ENCODE measurements at regions not wholly inside any gene's neighbourhood (a gene's known extent, or its start where the extent isn't known, plus 50 kb on each side); places are given as distances from the start of the nearest gene placed in this dataset.
A peak's percentile ranks its signal among the peaks of the same experiment; 100 is the strongest.
"Not testable (repeated sequence)": the region's sequence is repeated elsewhere in the genome, so short reads cannot be mapped to it uniquely, and the experiment has no call there.

DNA sequence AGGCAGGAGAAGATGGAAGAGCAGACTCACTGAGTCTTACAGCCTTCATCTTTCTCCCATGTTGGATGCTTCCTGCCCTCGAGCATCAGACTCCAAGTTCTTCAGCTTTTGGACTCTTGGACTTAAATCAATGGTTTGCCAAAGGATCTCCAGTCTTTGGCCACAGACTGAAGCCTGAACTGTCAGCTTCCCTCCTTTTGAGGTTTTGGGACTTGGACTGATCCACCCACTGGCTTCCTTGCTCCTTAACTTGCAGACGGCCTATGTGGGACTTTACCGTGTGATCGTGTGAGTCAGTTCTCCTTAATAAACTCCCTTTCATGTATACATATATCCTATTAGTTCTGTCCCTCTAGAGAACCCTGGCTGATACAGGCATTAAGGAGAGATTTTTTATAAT lies 62.4 kb upstream of the TNIK start:
- DNase-seq (no peak), ATAC-seq (ENCODE audit: low read depth in 2 of 2) (no peak)
- peak overlapping the region in 1 of 6 donors; percentile 62 for H3K27ac Mint-ChIP-seq
- peaks cover 0 to 13% (median 9%) of the 10 kb centered on the region in 3 donors for H3K27me3 Mint-ChIP-seq
- no peaks in the 10 kb centered on the region for H3K4me1 Mint-ChIP-seq
- H3K36me3 Mint-ChIP-seq = no peaks in the 10 kb centered on the region
- no peak overlapping the region for H3K4me3 Mint-ChIP-seq
- H3K9me3 Mint-ChIP-seq = peaks cover 0 to 3% (median 0%) of the 10 kb centered on the region in 7 donors

DNA sequence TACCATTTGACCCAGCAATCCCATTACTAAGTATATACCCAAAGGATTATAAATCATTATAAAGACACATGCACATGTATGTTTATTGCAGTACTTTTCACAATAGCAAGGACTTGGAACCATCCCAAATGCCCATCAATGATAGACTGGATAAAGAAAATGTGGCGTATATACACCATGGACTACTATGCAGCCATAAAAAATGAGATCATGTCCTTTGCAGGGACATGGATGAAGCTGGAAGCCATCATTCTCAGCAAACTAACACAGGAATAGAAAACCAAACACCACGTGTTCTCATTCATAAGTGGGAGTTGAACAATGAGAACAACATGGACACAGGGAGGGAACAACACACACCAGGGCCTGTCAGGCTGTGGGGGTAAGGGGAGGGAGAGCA lies 59.2 kb upstream of the TNIK start:
- H3K9me3 Mint-ChIP-seq = not testable (repeated sequence)

DNA sequence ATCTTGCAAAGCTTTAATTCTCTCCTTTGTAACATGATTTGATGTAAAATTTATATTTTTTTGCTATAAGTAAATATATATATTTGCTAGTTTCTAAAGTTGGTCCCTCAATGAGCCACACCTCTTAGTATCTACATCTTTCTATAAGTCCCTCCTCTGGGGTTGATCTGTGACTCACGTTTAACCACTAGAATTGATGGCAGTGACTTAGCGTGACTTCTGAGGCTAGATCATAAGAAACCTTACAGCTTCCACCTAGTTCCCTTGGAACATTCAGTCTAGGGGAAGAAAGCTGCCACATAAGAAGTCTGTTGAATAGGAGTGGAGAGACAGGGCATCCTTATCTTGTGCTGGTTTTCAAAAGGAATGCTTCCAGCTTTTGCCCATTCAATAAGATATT lies 56.6 kb upstream of the TNIK start:
- ATAC-seq (ENCODE audit: low read depth in 2 of 2) (no peak), DNase-seq (no peak)
- no peak overlapping the region for H3K27ac Mint-ChIP-seq
- H3K36me3 Mint-ChIP-seq = no peaks in the 10 kb centered on the region
- H3K4me3 Mint-ChIP-seq = no peak overlapping the region
- H3K27me3 Mint-ChIP-seq = peaks cover 8 to 14% (median 13%) of the 10 kb centered on the region in 3 donors
- no peaks in the 10 kb centered on the region for H3K4me1 Mint-ChIP-seq
- H3K9me3 Mint-ChIP-seq = peaks cover 0 to 3% (median 0%) of the 10 kb centered on the region in 7 donors

More for the DNA sequence above, 59.2 kb upstream of the TNIK start:
- H3K4me1 Mint-ChIP-seq; ATAC-seq (ENCODE audit: low read depth in 2 of 2); DNase-seq; H3K36me3 Mint-ChIP-seq; H3K27ac Mint-ChIP-seq: not testable (repeated sequence)
- Mint-ChIP-seq H3K4me3 (peak overlapping the region in 1 of 8 donors; percentile 9), H3K27me3 (peaks cover 7 to 19% (median 8%) of the 10 kb centered on the region in 3 donors)

DNA sequence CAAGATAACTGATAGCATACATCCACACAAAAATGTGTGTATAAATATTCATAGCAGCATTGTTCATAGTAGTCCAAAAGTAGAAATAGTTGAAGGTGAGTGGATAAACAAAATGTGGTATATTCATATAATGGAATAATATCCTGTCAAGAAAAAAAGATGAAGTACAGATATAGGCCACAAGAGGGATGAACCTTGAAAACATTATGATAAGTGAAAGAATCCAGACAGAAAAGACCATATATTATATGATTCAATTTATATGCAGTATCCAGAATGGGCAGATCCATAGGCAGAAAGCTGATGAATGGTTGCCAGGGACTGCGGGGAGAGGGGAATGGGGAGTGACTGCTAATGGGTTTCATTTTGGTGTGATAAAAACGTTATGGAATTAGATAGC lies 54.3 kb upstream of the TNIK start:
- ATAC-seq (ENCODE audit: low read depth in 2 of 2) (no peak), DNase-seq (no peak)
- H3K27ac Mint-ChIP-seq = no peak overlapping the region
- H3K9me3 Mint-ChIP-seq = peaks cover 0 to 1% (median 0%) of the 10 kb centered on the region in 7 donors
- no peaks in the 10 kb centered on the region for H3K36me3 Mint-ChIP-seq
- no peaks in the 10 kb centered on the region for H3K4me1 Mint-ChIP-seq
- H3K27me3 Mint-ChIP-seq = peaks cover 8 to 14% (median 13%) of the 10 kb centered on the region in 3 donors
- H3K4me3 Mint-ChIP-seq = no peak overlapping the region

DNA sequence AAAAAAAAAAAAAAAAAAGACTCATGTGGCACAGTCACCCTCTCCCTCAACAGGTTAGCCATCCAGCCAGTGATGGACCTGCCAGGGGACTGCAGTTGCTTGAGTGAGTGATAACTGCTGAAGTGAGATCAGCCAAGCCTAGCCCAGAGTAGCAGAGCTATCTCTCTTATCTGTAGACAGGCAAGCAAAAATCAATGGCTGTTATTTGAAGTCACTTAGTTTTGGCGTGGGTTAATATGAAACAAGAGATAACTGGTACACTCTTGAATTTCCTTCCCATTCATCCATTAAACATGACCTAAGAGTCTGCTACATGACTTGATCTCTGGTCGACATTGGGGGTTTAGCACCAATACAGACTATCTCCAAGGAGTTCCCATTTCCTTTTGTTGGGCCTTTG lies 51.2 kb upstream of the TNIK start:
- H3K27ac Mint-ChIP-seq = no peak overlapping the region
- no peak for ATAC-seq (ENCODE audit: low read depth in 2 of 2)
- peaks cover 6 to 9% (median 8%) of the 10 kb centered on the region in 3 donors for H3K27me3 Mint-ChIP-seq
- DNase-seq = no peak
- peaks cover 0 to 3% (median 0%) of the 10 kb centered on the region in 7 donors for H3K9me3 Mint-ChIP-seq
- no peaks in the 10 kb centered on the region for H3K4me1 Mint-ChIP-seq
- H3K4me3 Mint-ChIP-seq = no peak overlapping the region
- H3K36me3 Mint-ChIP-seq = no peaks in the 10 kb centered on the region

Measured in naive B cell (primary cell).